HG02840 (cell line): ENCODE measurements at regions not wholly inside any gene's neighbourhood (a gene's known extent, or its start where the extent isn't known, plus 50 kb on each side); places are given as distances from the start of the nearest gene placed in this dataset.
A peak's percentile ranks its signal among the peaks of the same experiment; 100 is the strongest.
"Not testable (repeated sequence)": the region's sequence is repeated elsewhere in the genome, so short reads cannot be mapped to it uniquely, and the experiment has no call there.

Experiments used
- ATAC-seq: cut with Tn5 transposase; IDR thresholded peaks from one replicate; pipeline ENCODE4 v1.9.1; 2021; ENCODE audit warnings: mild to moderate bottlenecking, moderate library complexity, moderate number of reproducible peaks; ENCODE audit not compliant: unreplicated experiment, low FRiP score

DNA sequence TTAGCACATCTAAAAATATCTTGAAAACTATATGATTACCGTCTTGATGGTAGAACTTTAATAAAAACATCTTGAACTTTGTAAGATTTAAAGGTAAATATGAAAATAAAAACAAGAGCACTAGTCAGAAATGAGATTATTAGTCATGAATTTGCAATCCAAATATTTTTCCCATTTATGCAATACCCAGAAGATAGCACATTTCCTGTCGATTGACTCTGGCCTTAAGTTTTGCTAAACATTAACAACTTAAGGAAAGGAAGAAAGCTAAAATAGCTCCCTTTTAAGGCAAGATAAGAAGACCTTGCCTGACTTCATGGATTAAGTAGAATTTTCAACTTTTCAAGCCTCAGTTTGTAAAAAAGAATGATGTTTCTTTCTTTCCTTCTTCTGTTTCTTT, 1374.7 kb upstream of the RAG2 start:
- no peak for ATAC-seq

DNA sequence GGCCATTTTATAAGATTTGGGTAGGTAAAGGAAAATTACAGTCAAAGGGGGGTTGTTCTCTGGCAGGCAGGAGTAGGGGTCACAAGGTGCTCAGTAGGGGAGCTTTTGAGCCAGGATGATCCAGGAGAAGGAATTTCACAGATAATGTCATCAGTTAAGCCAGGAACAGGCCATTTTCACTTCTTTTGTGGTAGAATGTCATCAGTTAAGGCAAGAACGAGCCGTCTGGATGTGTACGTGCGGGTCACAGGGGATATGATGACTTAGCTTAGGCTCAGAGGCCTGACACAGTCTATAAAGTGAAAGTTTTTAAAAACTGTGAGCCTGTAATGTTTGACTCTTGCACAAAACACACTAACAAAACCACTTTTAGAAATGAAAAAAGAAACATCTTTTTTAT, 1371.3 kb upstream of the RAG2 start:
- ATAC-seq, result not testable (repeated sequence)

DNA sequence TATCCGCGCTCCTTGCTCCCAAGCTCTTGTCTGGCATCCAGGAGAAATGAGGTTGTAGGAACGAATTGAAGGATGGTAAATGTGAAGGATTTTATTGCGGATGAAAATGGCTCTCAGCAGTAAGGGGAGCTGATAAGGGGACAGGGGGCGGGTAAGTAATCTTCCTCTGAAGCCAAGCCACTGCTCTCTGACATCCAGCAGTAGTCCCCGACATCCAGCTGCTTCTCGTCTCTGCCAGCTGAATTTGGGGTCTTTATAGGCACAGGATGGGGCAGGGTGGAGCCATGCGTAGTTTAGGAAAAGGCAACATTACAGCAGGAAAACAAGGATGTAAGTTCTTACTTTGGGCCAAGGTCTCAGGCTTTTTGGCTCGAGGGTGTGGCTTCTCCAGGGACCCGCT, 1370.1 kb upstream of the RAG2 start:
- no peak for ATAC-seq

DNA sequence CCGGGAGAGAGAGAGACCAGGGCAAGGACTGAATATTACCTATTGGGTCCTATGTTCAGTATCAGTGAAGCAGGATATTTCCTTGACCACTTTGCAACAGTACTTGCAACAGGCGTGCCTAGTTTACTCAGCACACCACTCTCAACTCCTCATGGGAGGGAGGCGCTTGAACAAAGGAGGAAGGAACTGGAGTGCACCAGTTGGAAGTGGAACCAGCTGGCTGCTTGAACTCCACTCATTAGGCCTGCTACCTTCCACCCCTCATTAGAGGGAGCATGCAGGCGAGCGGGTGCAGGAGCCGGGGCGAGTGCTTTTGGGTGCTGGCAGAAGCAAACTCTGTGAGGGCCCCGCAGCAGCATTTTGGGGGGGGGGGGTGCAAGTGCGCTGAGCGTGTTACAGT, 1369.6 kb upstream of the RAG2 start:
- ATAC-seq, result no peak

DNA sequence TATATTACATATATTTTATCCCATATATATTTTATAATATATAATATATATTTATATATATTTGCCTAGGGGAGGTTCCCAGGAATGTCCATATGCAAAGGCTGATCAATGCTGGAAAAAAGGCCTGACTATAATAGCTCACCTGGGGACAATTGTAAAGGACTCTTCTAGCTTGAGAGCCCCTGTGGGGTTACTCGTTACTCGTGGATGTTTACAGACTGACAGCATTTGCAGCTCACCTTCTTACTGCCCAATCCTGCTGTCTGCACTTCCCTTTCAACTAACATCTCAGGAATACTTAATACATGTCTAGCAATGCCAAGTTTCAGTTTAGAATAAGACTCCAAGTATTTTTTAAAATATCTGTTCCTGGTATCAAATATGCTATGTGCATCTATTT, 1365.4 kb upstream of the RAG2 start:
- ATAC-seq, result no peak

DNA sequence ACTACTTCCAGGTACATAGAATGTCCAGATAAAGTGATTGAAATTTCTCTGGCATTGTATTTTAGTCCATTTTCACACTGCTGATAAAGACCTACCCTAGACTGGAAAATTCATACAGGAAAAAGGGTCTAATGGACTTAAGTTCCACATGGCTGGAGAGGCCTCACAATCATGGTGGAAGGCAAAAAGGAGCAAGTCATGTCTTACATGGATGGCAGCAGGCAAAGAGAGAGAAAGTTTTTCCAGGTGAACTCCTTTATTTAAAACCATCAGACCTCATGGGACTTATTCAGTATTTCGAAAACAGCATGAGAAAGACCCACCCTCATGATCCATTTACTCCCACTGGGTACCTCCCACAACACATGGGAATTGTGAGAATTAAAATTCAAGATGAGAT, 1359.7 kb upstream of the RAG2 start:
- ATAC-seq, result no peak

DNA sequence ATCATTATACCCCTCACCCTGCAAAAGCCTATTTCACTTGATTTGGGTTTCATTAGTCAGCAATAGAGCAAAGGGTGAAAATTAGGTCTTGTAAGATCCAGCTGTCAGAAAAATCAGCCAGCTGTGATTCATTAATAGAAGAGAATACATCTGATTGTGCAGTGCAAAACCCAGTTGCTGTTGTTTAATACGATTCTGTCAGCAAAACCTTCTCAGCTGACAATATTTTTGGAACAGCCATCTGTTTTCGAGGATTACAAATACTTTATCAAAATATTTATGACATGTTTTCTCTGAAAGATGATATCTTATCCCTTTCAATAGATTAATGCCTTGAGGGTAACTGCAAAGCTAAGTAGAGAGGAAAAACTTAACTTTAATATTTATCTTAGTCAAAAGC, 1354.0 kb upstream of the RAG2 start:
- ATAC-seq, result no peak

DNA sequence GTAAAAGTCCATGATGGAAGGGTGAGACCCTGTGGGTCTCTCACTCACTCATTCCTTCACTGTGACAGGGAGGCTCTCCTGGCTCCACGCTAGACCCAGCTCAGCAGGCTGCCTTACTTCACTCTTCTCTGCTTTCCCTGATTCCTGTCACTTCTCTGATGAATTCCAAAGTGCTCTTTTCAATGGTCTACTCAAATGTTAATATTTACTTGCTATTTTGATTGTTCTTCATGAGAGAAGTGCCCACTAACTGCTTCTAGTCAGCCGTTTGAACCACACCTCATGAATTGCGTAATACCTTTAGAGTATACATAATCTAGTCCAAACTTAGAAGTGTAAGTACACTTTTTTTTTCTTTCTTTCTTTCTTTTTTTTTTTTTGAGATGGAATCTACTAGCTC, 1350.2 kb upstream of the RAG2 start:
- no peak for ATAC-seq

DNA sequence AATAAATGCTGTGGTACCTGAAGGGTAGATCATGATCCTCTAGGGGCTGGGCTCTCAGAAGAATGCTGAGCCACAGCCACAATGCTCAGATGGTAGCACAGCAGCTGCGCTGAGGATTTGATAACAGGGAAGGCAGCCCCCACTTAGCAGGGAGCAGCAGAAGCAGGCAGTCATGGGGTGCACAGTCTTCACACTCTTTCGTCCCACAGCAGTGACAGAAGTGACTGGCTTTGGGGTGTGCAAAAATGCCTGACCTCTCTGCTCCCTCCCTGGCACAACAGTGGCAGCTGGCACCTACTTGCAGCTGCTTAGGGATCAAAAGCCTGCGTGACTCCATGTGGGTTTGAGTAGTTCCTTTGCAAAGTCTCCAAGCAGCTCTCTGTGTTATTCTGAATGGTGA, 1349.8 kb upstream of the RAG2 start:
- no peak for ATAC-seq

DNA sequence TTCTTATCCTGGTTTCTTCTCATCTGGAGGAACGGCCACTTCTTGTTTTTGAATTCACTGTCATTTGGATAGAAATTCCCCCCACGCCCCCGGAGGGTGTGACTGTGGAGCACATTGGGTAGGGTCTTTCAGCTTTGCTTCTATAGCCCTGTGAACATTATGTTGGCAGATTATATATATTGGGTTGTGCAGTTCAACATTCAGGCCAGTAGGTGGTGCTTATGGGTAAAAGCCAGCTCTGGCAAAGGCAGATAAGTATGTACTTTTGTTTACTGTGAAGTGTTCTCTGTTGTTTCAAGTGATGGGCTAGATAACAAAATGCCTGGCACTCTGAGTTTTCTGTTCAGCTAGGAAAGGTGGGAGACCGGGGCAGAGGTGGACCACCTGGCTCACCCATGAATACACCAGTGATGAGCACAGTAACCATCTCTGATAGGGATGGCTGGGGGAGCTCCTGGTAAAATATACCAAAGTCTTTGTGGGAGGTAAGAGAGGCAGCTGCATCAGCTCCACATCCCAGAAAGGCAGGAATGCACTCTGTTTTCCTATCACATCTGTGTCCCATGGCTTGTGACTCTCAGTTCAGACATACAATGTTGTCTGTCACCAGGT, 1348.2 kb upstream of the RAG2 start:
- ATAC-seq, result peak; percentile 78

DNA sequence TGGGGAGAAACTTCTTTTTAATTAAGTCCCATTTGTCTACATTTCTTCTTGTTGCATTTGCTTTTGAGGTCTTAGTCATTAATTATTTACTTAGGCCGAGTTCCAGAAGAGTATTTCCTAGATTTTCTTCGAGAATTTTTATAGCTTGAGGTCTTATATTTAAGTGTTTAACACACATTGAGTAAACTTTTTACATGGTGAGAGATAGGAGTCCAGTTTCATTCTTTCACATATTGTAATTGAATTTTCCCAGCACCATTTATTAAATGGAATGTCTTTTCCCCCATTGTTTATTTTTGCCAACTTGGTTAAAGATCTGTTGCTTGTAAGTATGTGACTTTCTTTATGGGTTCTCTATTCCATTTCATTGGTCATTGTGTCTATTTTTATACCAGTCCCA, 1344.0 kb upstream of the RAG2 start:
- no peak for ATAC-seq

DNA sequence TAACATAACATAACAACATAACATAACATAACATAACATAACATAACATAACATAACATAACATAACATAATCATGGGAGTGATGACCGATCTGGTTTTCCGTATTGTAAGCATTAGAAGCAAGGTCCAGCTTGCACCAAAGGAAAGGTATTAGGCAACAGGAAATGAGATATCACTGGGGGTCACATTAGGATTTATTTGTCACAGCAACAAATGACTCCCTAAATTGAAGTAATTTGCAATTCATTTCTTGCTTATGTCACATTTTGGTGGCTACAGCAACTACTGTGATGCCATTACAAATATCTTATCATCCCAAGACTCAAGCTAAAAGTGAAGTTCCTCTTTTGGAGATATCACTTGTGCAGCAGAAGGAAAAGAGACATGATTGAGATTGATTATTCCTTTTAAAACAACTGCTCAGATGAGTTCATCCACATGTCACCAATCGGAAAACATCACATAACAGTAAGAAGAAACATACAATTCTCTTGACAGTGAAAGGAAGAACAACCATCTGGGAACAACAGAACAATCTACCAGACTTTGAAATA, 1331.1 kb upstream of the RAG2 start:
- no peak for ATAC-seq

DNA sequence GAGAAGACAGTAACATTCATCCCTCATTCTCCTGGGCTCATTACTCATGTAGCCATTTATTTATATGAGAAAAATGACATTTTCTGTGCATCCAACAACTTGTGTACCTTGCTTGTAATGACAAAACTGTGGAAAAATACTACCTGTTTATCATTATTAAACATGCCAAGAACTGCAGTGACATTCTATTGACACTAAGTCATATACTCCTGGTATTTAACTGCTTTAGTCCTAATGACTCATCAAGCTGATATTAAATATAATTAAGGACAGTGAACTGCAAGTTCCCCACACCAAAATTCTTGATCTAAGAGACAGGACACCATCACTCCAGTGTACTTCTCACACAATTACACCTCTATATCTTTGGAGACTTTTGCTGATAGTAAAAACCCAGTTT, 1328.7 kb upstream of the RAG2 start:
- ATAC-seq, result no peak

DNA sequence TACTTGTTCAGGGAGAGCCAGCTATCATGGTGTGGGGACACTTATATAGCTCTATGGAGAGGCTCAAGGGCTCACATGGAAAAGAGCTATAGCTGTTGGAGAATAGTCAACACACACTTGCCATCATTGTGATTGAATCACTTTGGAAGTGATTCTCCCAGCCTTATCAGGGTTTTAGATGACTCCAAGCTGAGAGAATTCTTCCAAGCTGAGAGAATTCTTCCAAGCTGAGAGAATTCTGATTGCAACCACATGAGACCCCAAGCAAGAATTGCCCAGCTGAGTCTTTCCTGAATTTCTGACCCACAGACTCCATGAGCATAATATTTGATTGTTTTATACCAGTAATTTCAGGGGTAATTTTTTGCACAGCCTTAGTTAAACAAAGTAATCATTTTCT, 1318.3 kb upstream of the RAG2 start:
- ATAC-seq, result no peak

DNA sequence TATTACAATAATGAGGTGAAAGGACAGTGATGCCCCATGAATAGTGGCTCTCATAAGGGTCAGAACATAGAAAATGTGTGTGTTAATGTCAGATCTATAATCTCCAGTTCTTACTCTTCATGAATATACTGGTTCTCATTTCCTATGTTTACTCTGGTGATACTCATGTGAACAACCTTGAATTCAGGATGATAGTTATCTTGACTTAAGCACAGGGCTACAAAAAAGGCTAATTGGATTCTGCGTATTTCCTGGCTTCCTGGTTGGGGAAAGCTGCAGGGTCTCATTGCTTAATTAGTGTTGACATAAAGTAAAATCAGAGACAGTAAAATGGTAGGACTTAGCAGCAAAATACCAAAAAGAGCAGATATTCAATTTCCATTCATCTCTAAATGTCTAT, 1316.8 kb upstream of the RAG2 start:
- no peak for ATAC-seq

DNA sequence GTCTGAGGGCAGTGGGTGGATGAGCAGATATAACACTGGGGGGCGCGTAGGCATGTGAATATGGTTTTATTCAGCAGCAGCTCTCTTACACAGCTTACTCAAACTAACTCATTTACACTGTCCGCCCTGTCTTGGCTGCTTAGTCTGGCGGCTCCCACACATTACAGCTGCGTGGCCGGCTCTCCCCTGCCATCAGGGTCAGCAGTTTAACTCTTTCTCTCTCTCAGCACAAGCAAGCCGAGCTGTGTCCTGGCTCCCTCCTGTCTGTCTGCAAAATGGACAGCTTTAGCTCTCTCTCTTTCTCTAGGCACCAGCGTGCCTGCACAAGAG, 1310.1 kb upstream of the RAG2 start:
- ATAC-seq, result no peak

DNA sequence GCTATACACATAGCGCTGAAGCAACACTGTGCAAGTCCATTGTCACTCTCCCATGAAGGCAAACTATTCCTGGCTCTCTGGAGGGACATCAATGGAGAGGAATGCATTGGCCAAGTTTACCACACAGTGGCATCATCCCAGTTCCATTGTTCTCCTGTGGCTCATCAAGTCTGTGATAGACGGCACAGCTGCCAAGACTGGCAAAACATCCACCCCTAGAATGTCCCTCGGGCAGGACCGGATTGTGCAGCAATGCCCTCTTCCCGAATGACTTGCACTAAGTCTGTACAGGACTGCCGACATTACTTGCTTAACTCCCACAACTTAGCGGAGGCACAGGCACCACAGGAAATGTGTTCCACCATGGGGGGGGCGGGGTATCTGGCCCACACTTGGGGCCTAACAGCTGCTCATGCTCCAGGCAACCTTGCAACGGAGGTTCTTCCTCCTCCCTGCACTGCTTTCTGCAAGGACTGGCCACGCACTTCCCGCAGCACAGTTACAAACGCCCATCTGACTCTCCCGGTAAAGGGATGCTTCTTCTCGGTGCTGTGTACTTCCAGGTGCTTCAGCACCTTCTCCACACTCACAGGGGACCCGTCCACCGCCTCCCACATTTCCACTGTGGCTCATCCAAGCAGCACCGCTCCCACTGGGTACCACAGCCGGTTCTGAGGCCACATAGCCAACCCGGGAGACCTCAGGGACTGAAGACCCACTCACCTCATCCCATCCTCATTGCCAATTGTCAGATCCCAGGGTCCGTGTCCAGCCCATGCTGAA, 1309.6 kb upstream of the RAG2 start:
- no peak for ATAC-seq

DNA sequence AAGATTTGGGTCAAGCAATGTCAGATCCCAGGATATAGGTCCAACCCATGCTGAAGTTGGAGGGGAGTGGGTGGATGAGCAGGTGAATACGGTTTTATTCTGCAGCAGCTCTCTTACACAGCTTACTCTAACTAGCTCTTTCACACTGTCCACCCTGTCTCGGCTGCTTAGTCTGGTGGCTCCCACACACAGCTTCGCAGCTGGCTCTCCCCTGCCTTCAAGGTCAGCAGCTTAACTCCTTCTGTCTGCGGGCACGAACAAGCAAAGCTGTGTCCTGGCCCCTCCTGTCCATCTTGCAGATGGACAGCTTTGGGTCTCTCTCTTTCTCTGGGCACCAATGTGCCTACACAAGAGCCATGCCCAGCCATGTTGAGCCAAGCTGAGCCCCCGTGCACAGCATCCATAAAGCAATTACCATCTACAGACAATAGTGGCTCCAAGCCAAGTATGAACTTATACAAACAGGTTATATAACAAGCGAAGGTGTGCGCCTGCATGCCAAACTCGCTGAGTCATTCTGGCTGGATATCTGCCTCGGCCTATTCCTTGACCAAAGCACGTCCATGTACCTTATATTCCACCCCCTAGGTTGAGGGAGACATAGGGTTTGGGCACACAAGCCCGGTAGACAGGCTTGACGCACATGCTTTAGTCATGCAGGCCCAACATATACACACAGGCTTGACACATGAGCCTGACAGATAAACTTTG, 1307.8 kb upstream of the RAG2 start:
- ATAC-seq, result no peak

DNA sequence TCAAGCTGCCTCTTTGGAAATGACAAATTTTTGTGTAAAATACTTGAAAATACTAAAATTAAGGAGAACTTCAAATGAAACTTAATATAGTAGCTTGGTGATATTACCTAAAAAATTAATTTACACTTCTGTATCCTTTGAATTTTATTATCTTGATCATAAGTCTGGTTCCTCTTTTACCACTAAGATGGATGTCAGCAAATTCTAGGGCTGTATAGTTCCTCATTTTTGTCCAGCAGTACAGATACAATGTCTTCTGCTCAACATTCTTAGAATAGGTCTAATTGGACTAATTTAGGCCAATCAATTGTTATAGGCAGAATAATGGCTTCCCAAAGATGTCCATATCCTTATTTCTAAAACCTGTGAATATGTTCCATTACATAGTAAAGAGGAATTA, 1298.0 kb upstream of the RAG2 start:
- ATAC-seq, result no peak

DNA sequence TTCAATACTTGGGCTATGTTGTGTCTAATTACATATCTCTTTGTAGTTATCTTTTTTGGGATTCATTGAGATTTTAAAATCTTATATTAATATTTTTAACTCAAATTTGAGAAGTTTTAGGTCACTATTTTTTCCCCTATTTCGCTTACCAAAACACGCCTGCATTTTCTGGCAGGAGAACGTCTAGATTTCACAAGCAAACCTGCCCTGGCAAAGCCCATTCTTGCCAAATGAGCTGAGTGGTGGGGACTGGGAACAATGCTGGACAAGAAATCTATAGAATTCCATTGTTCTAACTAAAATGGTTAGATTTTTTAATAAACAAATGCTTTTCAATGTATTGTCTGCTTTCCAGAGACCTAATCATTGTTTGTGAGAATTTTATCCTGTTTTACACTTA, 1283.7 kb upstream of the RAG2 start:
- no peak for ATAC-seq

DNA sequence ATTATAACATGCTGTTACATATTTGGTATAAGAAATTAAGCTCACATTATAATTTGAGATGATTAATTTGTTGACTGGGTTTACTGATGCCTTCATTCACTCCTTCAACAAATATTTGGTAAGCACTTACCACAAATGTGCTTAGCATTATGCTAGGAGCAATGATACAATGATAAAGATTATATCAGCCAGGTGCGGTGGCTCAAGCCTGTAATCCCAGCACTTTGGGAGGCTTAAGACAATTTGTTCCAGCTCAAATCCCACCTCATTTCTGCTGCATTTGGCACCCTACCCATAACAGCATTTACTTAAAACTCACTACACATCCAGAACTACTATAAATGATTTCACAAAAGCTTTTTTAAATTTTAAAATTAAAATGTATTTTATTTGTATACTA, 1263.6 kb upstream of the RAG2 start:
- ATAC-seq, result no peak
